ENCODE measurements at regions not wholly inside any gene's neighbourhood (a gene's known extent, or its start where the extent isn't known, plus 50 kb on each side); places are given as distances from the start of the nearest gene placed in this dataset.
"Not testable (repeated sequence)": the region's sequence is repeated elsewhere in the genome, so short reads cannot be mapped to it uniquely, and the experiment has no call there.

GRCh38 chr21:27352885-27353284, 386.0 kb upstream of the ADAMTS5 start:
- Histone ChIP-seq H3K4me1 (ENCODE audit: insufficient read depth, low read length, poor library complexity, severe bottlenecking) (no peaks in the 10 kb centered on the region), H3K9me3 (ENCODE audit: insufficient read depth, low read depth, low read length) (no peaks in the 10 kb centered on the region), H4K20me1 (ENCODE audit: insufficient read depth, low read length, poor library complexity, severe bottlenecking) (no peaks in the 10 kb centered on the region), H3K4me2 (ENCODE audit: low read depth, low read length, poor library complexity, severe bottlenecking) (no peak overlapping the region), H3F3A (ENCODE audit: low read depth) (no peaks in the 10 kb centered on the region), H3K36me3 (ENCODE audit: insufficient read depth, low read length) (no peaks in the 10 kb centered on the region), H2AFZ (ENCODE audit: low read length) (no peak overlapping the region), H3K27me3 (ENCODE audit: insufficient read depth, low read length, poor library complexity, severe bottlenecking) (no peaks in the 10 kb centered on the region), H3K4me3 (ENCODE audit: low read length, poor library complexity, severe bottlenecking) (no peak overlapping the region), H3K79me2 (ENCODE audit: insufficient read depth, low read length) (no peaks in the 10 kb centered on the region), H3K9me2 (replicated peaks; ENCODE audit: low read depth, low read length) (no peaks in the 10 kb centered on the region), H3K9ac (ENCODE audit: low read depth, low read length, poor library complexity, severe bottlenecking) (no peak overlapping the region)
- no peak for TF ChIP-seq EZH2phosphoT487 (IDR thresholded peaks at IDR 0.05; ENCODE audit: borderline replicate concordance)
- TF ChIP-seq, protein P1, sequence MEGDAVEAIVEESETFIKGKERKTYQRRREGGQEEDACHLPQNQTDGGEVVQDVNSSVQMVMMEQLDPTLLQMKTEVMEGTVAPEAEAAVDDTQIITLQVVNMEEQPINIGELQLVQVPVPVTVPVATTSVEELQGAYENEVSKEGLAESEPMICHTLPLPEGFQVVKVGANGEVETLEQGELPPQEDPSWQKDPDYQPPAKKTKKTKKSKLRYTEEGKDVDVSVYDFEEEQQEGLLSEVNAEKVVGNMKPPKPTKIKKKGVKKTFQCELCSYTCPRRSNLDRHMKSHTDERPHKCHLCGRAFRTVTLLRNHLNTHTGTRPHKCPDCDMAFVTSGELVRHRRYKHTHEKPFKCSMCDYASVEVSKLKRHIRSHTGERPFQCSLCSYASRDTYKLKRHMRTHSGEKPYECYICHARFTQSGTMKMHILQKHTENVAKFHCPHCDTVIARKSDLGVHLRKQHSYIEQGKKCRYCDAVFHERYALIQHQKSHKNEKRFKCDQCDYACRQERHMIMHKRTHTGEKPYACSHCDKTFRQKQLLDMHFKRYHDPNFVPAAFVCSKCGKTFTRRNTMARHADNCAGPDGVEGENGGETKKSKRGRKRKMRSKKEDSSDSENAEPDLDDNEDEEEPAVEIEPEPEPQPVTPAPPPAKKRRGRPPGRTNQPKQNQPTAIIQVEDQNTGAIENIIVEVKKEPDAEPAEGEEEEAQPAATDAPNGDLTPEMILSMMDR (conservative IDR thresholded peaks at IDR 0.05; ENCODE audit: low read length): no peak

- Histone ChIP-seq H2AFZ (ENCODE audit: low read length) (no peak overlapping the region), H3K79me2 (ENCODE audit: insufficient read depth, low read length) (no peaks in the 10 kb centered on the region), H3F3A (ENCODE audit: low read depth) (no peaks in the 10 kb centered on the region), H4K20me1 (ENCODE audit: insufficient read depth, low read length, poor library complexity, severe bottlenecking) (no peaks in the 10 kb centered on the region), H3K9me3 (ENCODE audit: insufficient read depth, low read depth, low read length) (no peaks in the 10 kb centered on the region), H3K9ac (ENCODE audit: low read depth, low read length, poor library complexity, severe bottlenecking) (no peak overlapping the region), H3K36me3 (ENCODE audit: insufficient read depth, low read length) (no peaks in the 10 kb centered on the region), H3K4me2 (ENCODE audit: low read depth, low read length, poor library complexity, severe bottlenecking) (no peak overlapping the region), H3K4me1 (ENCODE audit: insufficient read depth, low read length, poor library complexity, severe bottlenecking) (no peaks in the 10 kb centered on the region), H3K9me2 (replicated peaks; ENCODE audit: low read depth, low read length) (no peaks in the 10 kb centered on the region), H3K4me3 (ENCODE audit: low read length, poor library complexity, severe bottlenecking) (no peak overlapping the region), H3K27me3 (ENCODE audit: insufficient read depth, low read length, poor library complexity, severe bottlenecking) (no peaks in the 10 kb centered on the region)
- TF ChIP-seq, protein P1 (conservative IDR thresholded peaks at IDR 0.05; ENCODE audit: low read length): no peak
- TF ChIP-seq EZH2phosphoT487 (IDR thresholded peaks at IDR 0.05; ENCODE audit: borderline replicate concordance): no peak
Observed at GRCh38 chr21:27346041-27346448, 379.2 kb upstream of the ADAMTS5 start.

DNA sequence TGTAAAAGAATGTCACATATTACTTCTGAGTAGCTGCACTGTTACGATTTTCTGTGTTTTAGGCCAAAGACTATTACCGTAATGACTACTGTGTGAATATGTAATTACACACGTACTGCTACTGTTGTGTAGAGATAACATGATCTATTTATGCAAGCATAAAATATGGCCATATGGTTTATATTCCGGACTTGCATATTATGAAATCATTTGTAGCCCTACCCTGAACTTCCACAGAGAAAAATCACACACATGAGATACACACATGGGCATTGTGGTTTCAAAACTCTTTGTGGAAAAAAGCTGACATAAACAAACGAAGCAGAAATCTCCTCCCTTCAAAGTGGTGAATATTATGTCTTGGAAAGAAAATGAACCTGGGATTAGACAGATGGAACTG, 373.0 kb upstream of the ADAMTS5 start:
- no peaks in the 10 kb centered on the region for H3K9me2 ChIP-seq (replicated peaks; ENCODE audit: low read depth, low read length)

DNA sequence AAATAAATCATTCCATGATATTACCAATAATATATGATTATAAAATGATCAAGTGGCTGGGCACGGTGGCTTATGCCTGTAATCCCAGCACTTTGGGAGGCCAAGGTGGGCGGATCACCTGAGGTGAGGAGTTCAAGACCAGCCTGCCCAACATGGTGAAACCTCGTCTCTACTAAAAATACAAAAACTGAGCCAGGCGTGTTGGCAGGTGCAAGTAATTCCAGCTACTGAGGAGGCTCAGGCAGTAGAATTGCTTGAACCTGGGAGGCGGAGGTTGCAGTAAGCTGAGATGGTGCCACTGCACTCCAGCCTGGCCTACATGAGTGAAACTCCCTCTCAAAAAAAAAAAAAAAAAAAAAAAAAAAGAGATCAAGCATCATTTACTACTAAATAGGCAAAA, 371.1 kb upstream of the ADAMTS5 start:
- not testable (repeated sequence) for H3K4me3 ChIP-seq (ENCODE audit: low read length, poor library complexity, severe bottlenecking); H3K79me2 ChIP-seq (ENCODE audit: insufficient read depth, low read length); H3K27me3 ChIP-seq (ENCODE audit: insufficient read depth, low read length, poor library complexity, severe bottlenecking); H3K9me3 ChIP-seq (ENCODE audit: insufficient read depth, low read depth, low read length); H3K4me2 ChIP-seq (ENCODE audit: low read depth, low read length, poor library complexity, severe bottlenecking); H3K4me1 ChIP-seq (ENCODE audit: insufficient read depth, low read length, poor library complexity, severe bottlenecking); H3K9ac ChIP-seq (ENCODE audit: low read depth, low read length, poor library complexity, severe bottlenecking); H2AFZ ChIP-seq (ENCODE audit: low read length); H4K20me1 ChIP-seq (ENCODE audit: insufficient read depth, low read length, poor library complexity, severe bottlenecking); H3F3A ChIP-seq (ENCODE audit: low read depth); H3K9me2 ChIP-seq (replicated peaks; ENCODE audit: low read depth, low read length); H3K36me3 ChIP-seq (ENCODE audit: insufficient read depth, low read length)

More for the DNA sequence above, 373.0 kb upstream of the ADAMTS5 start:
- Histone ChIP-seq H3K4me2 (ENCODE audit: low read depth, low read length, poor library complexity, severe bottlenecking) (no peak overlapping the region), H4K20me1 (ENCODE audit: insufficient read depth, low read length, poor library complexity, severe bottlenecking) (no peaks in the 10 kb centered on the region), H3K27me3 (ENCODE audit: insufficient read depth, low read length, poor library complexity, severe bottlenecking) (no peaks in the 10 kb centered on the region), H3K36me3 (ENCODE audit: insufficient read depth, low read length) (no peaks in the 10 kb centered on the region), H3K79me2 (ENCODE audit: insufficient read depth, low read length) (no peaks in the 10 kb centered on the region), H3K9ac (ENCODE audit: low read depth, low read length, poor library complexity, severe bottlenecking) (no peak overlapping the region), H3K4me1 (ENCODE audit: insufficient read depth, low read length, poor library complexity, severe bottlenecking) (no peaks in the 10 kb centered on the region), H3K9me3 (ENCODE audit: insufficient read depth, low read depth, low read length) (no peaks in the 10 kb centered on the region), H3K4me3 (ENCODE audit: low read length, poor library complexity, severe bottlenecking) (no peak overlapping the region), H3F3A (ENCODE audit: low read depth) (no peaks in the 10 kb centered on the region), H2AFZ (ENCODE audit: low read length) (no peak overlapping the region)
- no peak for TF ChIP-seq EZH2phosphoT487 (IDR thresholded peaks at IDR 0.05; ENCODE audit: borderline replicate concordance)
- TF ChIP-seq, protein P1 (conservative IDR thresholded peaks at IDR 0.05; ENCODE audit: low read length): no peak

All from Loucy (cell line).